ENCODE measurements at regions not wholly inside any gene's neighbourhood (a gene's known extent, or its start where the extent isn't known, plus 50 kb on each side); places are given as distances from the start of the nearest gene placed in this dataset.

DNA sequence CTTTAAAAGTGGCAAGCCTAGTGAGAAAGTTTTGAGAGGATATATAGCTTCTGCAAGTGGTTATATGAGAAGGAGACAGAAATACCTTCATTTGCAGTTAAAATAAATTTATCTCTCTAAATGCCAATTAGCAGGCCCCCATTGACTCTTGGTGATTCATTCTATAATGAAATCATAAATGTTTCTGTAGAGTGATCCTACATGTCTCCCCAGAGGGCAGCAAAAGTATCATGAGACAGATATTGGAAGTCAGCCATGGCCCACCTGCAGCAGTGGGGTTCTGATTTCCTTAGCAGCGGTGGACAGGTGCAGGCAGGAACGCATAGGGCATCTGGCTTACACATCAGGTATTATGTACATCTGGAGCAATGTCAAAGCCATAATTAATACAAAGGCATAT, 385.4 kb upstream of the SLC10A2 start:
- Histone ChIP-seq H3K36me3 (ENCODE audit: insufficient read depth, low read length) (no peaks in the 10 kb centered on the region), H3K27ac (ENCODE audit: low read depth, low read length, poor library complexity, severe bottlenecking) (no peak overlapping the region), H4K20me1 (ENCODE audit: insufficient read depth, low read length) (0 out of 2 replicates have a peak, but pooled peaks cover 2% of the 10 kb centered on the region), H3K27me3 (ENCODE audit: insufficient read depth, low read length) (no peaks in the 10 kb centered on the region), H3K4me2 (ENCODE audit: low read length) (no peak overlapping the region), H3K4me1 (ENCODE audit: insufficient read depth, low read length, severe bottlenecking) (no peaks in the 10 kb centered on the region), H3K9me2 (ENCODE audit: low read depth, low read length) (0 out of 2 replicates have a peak, but pooled peaks cover 2% of the 10 kb centered on the region), H2AFZ (ENCODE audit: low read length) (no peak overlapping the region), H3K4me3 (ENCODE audit: low read depth, low read length, poor library complexity, severe bottlenecking) (no peak overlapping the region), H3K9me3 (ENCODE audit: low read length) (no peaks in the 10 kb centered on the region), H3F3A (ENCODE audit: insufficient read depth, low read length) (no peaks in the 10 kb centered on the region), H3K9ac (ENCODE audit: low read length) (no peak overlapping the region), H3K79me2 (ENCODE audit: insufficient read depth, low read length) (no peaks in the 10 kb centered on the region)
- no peak for TF ChIP-seq EZH2 (IDR thresholded peaks at IDR 0.05; ENCODE audit: borderline replicate concordance, low read length)
- TF ChIP-seq CTCF (IDR thresholded peaks at IDR 0.05; ENCODE audit: low read length), result no peak

- Histone ChIP-seq H3K4me3 (ENCODE audit: low read depth, low read length, poor library complexity, severe bottlenecking) (no peak overlapping the region), H4K20me1 (ENCODE audit: insufficient read depth, low read length) (no peaks in the 10 kb centered on the region), H3K9me2 (ENCODE audit: low read depth, low read length) (no peaks in the 10 kb centered on the region), H3K9ac (ENCODE audit: low read length) (no peak overlapping the region), H3K27me3 (ENCODE audit: insufficient read depth, low read length) (no peaks in the 10 kb centered on the region), H3K4me2 (ENCODE audit: low read length) (no peak overlapping the region), H3K79me2 (ENCODE audit: insufficient read depth, low read length) (no peaks in the 10 kb centered on the region), H3F3A (ENCODE audit: insufficient read depth, low read length) (no peaks in the 10 kb centered on the region), H3K36me3 (ENCODE audit: insufficient read depth, low read length) (no peaks in the 10 kb centered on the region), H3K27ac (ENCODE audit: low read depth, low read length, poor library complexity, severe bottlenecking) (no peak overlapping the region), H3K9me3 (ENCODE audit: low read length) (no peaks in the 10 kb centered on the region), H3K4me1 (ENCODE audit: insufficient read depth, low read length, severe bottlenecking) (no peaks in the 10 kb centered on the region), H2AFZ (ENCODE audit: low read length) (no peak overlapping the region)
- TF ChIP-seq EZH2 (IDR thresholded peaks at IDR 0.05; ENCODE audit: borderline replicate concordance, low read length) (no peak), CTCF (IDR thresholded peaks at IDR 0.05; ENCODE audit: low read length) (no peak)
Measured at GRCh38 chr13:103443604-103444003, 377.4 kb upstream of the SLC10A2 start.

DNA sequence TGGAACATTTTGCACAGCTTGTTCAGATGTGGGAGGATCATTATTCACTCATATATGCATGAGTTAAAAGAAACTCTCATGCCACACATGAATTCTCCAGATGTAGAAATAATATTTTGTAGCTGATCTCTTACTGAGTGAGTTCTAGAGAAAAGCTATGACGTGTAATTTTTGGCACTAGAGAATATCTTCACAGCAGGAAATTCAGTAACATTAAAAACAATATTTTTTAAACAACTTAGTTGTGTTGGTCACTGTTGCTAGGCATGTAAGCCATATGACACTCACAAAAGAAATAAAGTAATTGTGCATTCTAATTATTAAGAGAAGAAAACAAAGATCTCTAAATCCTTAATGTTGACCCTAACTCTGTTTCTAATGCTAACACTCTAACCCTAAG, 371.4 kb upstream of the SLC10A2 start:
- Histone ChIP-seq H3K9ac (ENCODE audit: low read length) (no peak overlapping the region), H3K4me2 (ENCODE audit: low read length) (no peak overlapping the region), H3K36me3 (ENCODE audit: insufficient read depth, low read length) (no peaks in the 10 kb centered on the region), H3K79me2 (ENCODE audit: insufficient read depth, low read length) (no peaks in the 10 kb centered on the region), H3K27me3 (ENCODE audit: insufficient read depth, low read length) (no peaks in the 10 kb centered on the region), H3K4me1 (ENCODE audit: insufficient read depth, low read length, severe bottlenecking) (no peaks in the 10 kb centered on the region), H3F3A (ENCODE audit: insufficient read depth, low read length) (no peaks in the 10 kb centered on the region), H3K9me3 (ENCODE audit: low read length) (no peaks in the 10 kb centered on the region), H2AFZ (ENCODE audit: low read length) (no peak overlapping the region), H3K9me2 (ENCODE audit: low read depth, low read length) (no peaks in the 10 kb centered on the region), H3K27ac (ENCODE audit: low read depth, low read length, poor library complexity, severe bottlenecking) (no peak overlapping the region), H3K4me3 (ENCODE audit: low read depth, low read length, poor library complexity, severe bottlenecking) (no peak overlapping the region), H4K20me1 (ENCODE audit: insufficient read depth, low read length) (no peaks in the 10 kb centered on the region)
- TF ChIP-seq EZH2 (IDR thresholded peaks at IDR 0.05; ENCODE audit: borderline replicate concordance, low read length), result no peak
- TF ChIP-seq CTCF (IDR thresholded peaks at IDR 0.05; ENCODE audit: low read length), result no peak
